ENCODE measurements at regions not wholly inside any gene's neighbourhood (a gene's known extent, or its start where the extent isn't known, plus 50 kb on each side); places are given as distances from the start of the nearest gene placed in this dataset.

GRCh38 chrX:40966213-40966820 is 118.9 kb upstream of the USP9X start:
- Histone ChIP-seq H3K36me3 (no peaks in the 10 kb centered on the region), H3K4me1 (ENCODE audit: low read depth) (no peaks in the 10 kb centered on the region), H3K27me3 (no peaks in the 10 kb centered on the region), H3K4me3 (no peak overlapping the region), H3K27ac (no peak overlapping the region), H3K9me3 (ENCODE audit: low read depth) (no peaks in the 10 kb centered on the region)
- DNase-seq (ENCODE audit: low read depth in 1 of 2, low spot score in 1 of 2), result no peak
- TF ChIP-seq, protein P1, sequence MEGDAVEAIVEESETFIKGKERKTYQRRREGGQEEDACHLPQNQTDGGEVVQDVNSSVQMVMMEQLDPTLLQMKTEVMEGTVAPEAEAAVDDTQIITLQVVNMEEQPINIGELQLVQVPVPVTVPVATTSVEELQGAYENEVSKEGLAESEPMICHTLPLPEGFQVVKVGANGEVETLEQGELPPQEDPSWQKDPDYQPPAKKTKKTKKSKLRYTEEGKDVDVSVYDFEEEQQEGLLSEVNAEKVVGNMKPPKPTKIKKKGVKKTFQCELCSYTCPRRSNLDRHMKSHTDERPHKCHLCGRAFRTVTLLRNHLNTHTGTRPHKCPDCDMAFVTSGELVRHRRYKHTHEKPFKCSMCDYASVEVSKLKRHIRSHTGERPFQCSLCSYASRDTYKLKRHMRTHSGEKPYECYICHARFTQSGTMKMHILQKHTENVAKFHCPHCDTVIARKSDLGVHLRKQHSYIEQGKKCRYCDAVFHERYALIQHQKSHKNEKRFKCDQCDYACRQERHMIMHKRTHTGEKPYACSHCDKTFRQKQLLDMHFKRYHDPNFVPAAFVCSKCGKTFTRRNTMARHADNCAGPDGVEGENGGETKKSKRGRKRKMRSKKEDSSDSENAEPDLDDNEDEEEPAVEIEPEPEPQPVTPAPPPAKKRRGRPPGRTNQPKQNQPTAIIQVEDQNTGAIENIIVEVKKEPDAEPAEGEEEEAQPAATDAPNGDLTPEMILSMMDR (IDR thresholded peaks at IDR 0.05; ENCODE audit: low read depth, low read length), result no peak

DNA sequence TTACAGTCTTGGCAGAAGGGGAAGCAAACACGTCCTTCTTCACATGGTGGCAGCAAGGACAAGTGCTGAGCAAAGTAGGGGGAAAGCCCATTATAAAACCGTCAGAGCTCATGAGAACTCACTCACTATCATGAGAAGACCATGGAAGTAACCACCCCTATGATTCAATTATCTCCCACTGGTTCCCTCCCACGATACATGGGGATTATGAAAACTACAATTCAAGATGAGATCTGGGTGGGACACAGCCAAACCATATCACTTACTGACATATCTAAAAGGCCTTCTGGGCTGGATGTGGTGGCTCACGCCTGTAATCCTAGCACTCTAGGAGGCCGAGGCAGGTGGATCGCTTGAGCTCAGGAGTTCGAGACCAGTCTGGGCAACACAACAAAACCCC is 117.1 kb upstream of the USP9X start:
- Histone ChIP-seq H3K36me3 (no peaks in the 10 kb centered on the region), H3K27ac (no peak overlapping the region), H3K4me1 (ENCODE audit: low read depth) (no peaks in the 10 kb centered on the region), H3K27me3 (no peaks in the 10 kb centered on the region), H3K4me3 (no peak overlapping the region), H3K9me3 (ENCODE audit: low read depth) (no peaks in the 10 kb centered on the region)
- TF ChIP-seq, protein P1 (IDR thresholded peaks at IDR 0.05; ENCODE audit: low read depth, low read length), result no peak
- no peak for DNase-seq (ENCODE audit: low read depth in 1 of 2, low spot score in 1 of 2)

GRCh38 chrX:40971736-40972135 is 113.5 kb upstream of the USP9X start:
- Histone ChIP-seq H3K4me3 (no peak overlapping the region), H3K4me1 (ENCODE audit: low read depth) (no peaks in the 10 kb centered on the region), H3K36me3 (no peaks in the 10 kb centered on the region), H3K27me3 (no peaks in the 10 kb centered on the region), H3K27ac (no peak overlapping the region), H3K9me3 (ENCODE audit: low read depth) (no peaks in the 10 kb centered on the region)
- DNase-seq (ENCODE audit: low read depth in 1 of 2, low spot score in 1 of 2), result no peak
- TF ChIP-seq, protein P1 (IDR thresholded peaks at IDR 0.05; ENCODE audit: low read depth, low read length), result no peak

GRCh38 chrX:40973619-40974018 is 111.6 kb upstream of the USP9X start:
- H3K27ac ChIP-seq, result no peak overlapping the region
- no peak overlapping the region for H3K4me3 ChIP-seq
- no peaks in the 10 kb centered on the region for H3K36me3 ChIP-seq
- no peak for DNase-seq (ENCODE audit: low read depth in 1 of 2, low spot score in 1 of 2)
- H3K9me3 ChIP-seq (ENCODE audit: low read depth), result no peaks in the 10 kb centered on the region
- H3K4me1 ChIP-seq (ENCODE audit: low read depth), result no peaks in the 10 kb centered on the region
- TF ChIP-seq, protein P1 (IDR thresholded peaks at IDR 0.05; ENCODE audit: low read depth, low read length), result no peak
- no peaks in the 10 kb centered on the region for H3K27me3 ChIP-seq

DNA sequence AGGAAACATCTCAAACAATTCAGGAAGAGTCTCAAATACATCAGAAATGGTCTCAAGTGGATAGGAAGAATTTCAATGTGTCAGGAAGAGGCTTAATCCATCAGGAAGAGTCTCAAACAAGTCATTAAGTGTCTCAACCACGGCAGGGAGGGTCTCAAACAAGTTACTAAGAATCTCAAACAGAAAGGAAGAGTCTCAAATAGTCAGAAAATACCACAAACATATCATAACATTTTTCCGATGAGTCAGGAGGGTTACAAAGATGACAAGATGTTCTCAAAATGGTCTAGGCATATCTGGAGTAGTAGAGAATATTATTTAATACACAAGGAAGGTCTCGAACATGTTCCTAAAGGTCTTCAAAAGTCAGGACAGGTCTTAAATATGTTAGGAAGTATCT is 109.3 kb upstream of the USP9X start:
- DNase-seq (ENCODE audit: low read depth in 1 of 2, low spot score in 1 of 2), result no peak
- no peaks in the 10 kb centered on the region for H3K4me1 ChIP-seq (ENCODE audit: low read depth)
- no peak overlapping the region for H3K27ac ChIP-seq
- no peaks in the 10 kb centered on the region for H3K36me3 ChIP-seq
- no peak overlapping the region for H3K4me3 ChIP-seq
- H3K27me3 ChIP-seq, result no peaks in the 10 kb centered on the region
- no peaks in the 10 kb centered on the region for H3K9me3 ChIP-seq (ENCODE audit: low read depth)
- TF ChIP-seq, protein P1 (IDR thresholded peaks at IDR 0.05; ENCODE audit: low read depth, low read length), result no peak

Measured in cardiac muscle cell (in vitro differentiated cells and primary cell).